NCI-H187 treated with DMSO at 0.1 percent for 48 hours (cell line): ENCODE measurements at regions not wholly inside any gene's neighbourhood (a gene's known extent, or its start where the extent isn't known, plus 50 kb on each side); places are given as distances from the start of the nearest gene placed in this dataset.

Source experiments
- DNase-seq: peaks from one replicate; lab custom pipeline; 2025; lab: John Stamatoyannopoulos, UW

- no peak for DNase-seq
These were observed 386.5 kb upstream of the SEMA3D start for GRCh38 chr7:85573346-85573745.

GRCh38 chr7:85570898-85571297, 384.0 kb upstream of the SEMA3D start:
- DNase-seq, result no peak

DNA sequence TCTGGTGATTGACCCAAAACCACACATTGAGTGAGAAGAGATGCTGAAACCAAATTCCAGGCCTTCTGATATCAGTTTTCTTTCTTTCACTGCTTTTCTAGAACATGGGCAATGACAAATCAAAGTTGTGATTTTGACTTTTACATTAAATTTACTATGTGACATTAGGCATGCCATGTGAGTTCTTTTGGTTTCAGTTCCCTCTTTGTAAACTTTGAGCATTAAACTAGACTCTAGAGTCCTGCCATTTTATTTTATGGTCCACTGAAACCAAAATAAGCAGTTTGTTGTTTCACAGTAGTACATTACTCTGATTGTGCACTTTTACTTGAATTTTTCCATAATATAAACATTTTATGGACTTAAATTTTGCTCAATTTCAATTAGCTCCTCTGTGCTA, 381.1 kb upstream of the SEMA3D start:
- no peak for DNase-seq

DNA sequence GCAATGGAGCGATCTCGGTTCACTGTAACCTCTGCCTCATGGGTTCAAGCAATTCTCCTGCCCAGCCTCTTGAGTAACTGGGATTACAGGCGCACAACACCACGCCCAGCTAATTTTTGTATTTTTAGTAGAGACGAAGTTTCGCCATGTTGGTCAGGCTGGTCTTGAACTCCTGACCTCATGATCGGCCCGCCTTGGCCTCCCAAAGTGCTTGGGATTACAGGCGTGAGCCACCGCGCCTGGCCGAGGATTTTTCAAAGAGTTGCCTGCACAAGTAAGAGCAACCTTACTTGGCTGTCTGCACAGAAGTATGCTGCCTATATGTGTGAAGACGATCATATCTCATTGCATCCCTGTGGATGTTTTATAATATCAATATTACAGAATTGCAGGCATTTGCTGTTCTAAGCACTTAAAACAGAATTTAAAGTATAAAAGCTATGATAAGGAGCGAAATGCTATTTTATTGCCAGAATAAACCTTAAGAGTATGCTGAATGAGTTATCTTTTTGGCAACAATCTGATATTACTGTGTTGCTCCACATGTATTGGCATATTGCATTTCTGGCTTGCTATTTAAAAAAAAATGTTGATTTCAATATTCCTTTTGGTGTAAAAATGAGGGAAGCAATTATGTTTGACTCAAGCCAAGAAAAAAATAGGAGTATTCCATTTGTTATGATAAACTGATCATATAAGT, 379.4 kb upstream of the SEMA3D start:
- no peak for DNase-seq

DNA sequence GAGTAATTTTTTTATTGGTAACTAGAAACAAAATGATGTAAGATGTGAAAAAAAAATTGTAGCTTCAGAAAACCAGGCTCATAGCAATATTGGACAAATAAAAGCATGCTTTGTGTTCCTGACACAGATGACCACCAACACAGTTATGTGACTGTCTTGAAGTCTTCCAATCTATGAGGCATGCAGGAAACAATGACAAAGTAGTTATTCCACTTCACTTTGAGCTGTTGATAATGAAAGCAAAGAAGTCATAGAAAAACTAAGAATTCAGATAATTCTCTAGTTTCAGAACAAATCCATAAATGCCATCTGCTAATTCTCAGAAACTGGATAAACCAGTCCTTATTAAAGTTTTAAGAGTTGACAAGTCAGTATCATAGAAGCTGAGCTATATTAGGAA, 378.4 kb upstream of the SEMA3D start:
- DNase-seq, result no peak

DNA sequence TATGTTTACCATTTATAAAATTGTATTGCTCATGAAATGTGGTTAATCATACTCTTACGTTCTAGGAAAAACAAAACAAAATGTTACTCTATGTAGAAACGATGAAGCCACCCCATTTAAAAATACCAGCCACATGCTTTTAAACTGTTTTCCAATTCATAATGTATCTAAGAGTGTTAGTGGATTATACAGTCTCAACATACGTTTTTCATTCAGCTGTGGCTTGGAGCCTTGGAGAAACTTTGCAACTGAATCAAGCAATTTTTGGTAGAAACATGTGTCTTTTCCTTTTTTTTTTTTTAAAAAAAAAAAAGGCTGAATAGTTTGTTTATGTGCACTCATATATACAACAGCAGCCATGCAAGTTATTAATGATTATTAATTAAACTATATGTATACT, 378.0 kb upstream of the SEMA3D start:
- no peak for DNase-seq

GRCh38 chr7:85561706-85562105, 374.9 kb upstream of the SEMA3D start:
- no peak for DNase-seq

GRCh38 chr7:85554236-85555178, 367.7 kb upstream of the SEMA3D start:
- DNase-seq, result peak; percentile 4

GRCh38 chr7:85535974-85536729, 349.3 kb upstream of the SEMA3D start:
- no peak for DNase-seq

GRCh38 chr7:85529831-85530230, 343.0 kb upstream of the SEMA3D start:
- no peak for DNase-seq

DNA sequence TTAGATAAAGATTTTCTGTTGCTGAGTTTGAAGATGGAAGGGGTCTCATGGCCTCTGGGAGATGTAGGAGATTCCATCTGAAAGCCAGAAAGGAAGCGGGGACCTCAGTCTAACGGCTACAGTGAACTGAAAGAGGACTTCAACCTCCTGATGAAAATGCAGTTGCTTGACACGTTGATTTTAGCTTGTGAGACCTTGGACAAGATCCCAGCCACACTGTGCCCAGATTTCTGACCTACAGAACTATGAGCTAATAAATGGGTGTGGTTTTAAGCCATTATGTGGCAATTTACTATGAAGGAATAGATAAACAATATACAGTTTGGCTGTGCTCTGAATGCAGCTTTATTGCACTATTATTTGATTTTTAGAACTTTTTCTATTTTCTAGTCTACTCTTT, 342.3 kb upstream of the SEMA3D start:
- DNase-seq, result no peak

DNA sequence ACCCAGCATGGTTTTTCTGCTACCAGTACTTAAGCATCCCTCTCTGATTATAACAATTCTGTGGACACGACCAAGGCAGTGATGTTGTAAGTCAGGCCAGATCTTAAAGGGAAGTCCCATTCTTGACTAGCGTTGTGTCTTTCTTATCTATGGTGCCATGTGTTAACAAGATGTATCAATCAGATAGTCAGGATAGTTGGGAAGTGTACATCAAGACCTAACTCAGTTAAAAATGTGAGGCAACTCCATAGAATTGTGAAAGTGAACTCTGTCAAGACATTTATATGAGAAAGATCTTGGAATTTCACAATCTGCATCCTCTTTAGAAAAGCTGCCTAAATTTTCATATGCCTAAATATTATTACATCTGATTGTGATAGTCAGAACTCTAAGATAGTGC, 341.7 kb upstream of the SEMA3D start:
- no peak for DNase-seq

GRCh38 chr7:85525676-85526075, 338.8 kb upstream of the SEMA3D start:
- no peak for DNase-seq

DNA sequence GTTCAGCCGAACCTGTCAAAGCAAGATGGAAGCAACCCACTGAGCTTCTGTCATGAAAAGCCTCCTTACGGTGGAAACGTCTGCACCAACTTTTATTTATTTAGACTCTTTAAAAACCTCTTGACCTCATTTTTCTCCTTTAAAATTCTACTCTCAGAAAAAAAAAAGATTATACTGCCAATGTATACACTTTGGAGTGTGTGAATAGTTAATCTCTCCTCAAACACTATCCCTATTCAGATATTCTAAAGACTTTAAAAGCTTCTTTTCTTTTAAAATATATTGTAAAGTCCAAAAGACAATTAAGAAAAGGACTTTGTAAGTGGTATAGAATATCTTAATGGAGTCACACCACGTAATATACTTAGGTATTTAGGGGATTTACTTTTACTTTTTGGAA, 335.2 kb upstream of the SEMA3D start:
- peak; percentile 70 for DNase-seq

GRCh38 chr7:85521108-85521694, 334.3 kb upstream of the SEMA3D start:
- DNase-seq, result no peak

DNA sequence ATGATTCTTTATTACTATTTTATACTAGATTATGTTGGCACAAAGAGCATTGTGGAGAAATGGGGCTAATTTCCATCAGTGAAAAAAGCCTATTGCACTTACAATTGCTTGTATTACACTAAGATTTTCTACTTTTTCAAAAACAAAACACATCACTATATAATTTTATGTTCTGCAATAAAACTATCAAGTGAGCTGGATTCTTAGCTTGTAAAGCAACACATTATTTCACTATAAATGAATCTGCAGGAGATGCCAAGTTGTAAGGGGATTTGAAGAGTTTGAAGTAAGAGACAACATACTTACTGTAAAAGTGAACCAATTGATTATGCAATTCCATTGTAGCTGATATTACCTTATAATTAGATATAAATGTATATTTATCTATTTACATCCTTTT, 333.3 kb upstream of the SEMA3D start:
- DNase-seq, result no peak

DNA sequence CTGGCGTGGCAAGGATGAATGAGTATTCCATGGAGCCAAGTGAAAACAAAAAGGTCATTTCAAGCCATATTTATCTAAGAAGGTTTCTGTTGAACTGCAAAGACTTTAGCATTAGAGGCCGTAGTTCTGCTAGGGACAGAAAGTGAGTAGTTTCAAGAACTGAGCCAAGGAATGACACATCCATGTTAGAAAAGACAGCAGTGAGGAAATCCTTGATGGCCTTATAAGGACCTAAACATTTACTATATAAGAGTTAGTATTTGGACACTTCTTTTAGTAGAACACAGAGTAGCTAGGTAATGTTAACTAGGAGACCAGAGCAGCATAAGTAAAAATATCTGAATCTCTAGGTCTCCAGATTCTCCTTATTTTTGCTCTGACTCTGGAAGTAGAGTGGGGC, 329.8 kb upstream of the SEMA3D start:
- no peak for DNase-seq

GRCh38 chr7:85512790-85513189, 325.9 kb upstream of the SEMA3D start:
- DNase-seq, result no peak

DNA sequence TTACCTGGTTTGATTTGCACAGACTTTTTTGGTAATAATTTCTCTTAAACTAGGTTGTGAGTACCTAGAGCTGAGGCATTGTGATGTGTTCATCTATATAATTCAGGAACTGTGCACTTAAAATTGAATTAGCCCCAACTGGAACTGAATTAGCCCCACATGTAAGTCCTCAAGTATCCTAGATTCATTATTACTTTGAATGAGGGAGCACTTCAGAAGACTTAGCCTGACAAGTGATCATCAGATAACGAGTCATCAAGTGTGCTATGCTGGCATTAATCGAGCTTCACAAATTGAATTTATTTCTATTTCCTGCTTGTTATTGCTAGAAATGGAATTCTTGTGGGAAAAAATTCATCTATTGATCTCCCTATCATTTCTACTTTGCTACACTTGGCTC, 323.4 kb upstream of the SEMA3D start:
- no peak for DNase-seq

DNA sequence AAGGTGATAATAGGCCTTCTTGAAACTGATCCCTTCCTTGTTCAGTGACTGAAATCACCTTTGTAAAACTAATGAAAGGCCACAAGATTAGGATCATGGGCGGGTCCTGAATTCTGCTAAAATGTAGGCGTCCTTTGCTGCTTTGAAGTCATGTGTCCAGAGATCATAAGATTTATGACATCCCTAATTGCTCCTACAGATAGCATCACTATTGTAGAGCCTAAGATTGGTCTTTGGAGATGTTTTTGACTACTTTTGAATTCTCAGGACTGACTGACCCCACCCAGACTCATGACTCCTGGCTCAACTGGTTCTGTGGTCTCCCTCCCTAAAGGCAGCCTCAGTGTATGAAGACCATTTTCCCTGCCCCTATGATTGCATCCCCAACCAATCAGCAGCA, 322.6 kb upstream of the SEMA3D start:
- no peak for DNase-seq

- no peak for DNase-seq
These were observed 322.0 kb upstream of the SEMA3D start for GRCh38 chr7:85508642-85509410.

- DNase-seq, result no peak
These were observed 311.2 kb upstream of the SEMA3D start for GRCh38 chr7:85498031-85498430.
